ENCODE measurements at regions not wholly inside any gene's neighbourhood (a gene's known extent, or its start where the extent isn't known, plus 50 kb on each side); places are given as distances from the start of the nearest gene placed in this dataset.

DNA sequence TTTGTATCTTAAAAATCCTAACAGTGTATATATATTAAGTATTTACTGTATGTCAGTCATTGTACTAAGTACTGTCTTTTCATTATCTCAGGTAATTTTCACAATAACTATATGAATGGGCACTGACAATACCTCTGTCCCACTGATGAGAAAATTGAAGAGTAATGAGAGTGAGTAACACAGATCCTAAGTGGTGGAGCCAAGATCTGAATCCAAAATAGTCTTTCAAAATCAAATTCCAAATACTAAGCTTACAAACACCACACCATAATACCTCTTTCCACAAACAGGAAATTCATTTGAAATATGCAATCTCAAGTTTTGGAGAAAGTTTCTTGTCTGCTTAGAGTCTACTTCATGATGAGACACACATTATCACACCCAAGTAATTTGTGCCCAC, 105.9 kb upstream of the EDEM3 start:
- Histone ChIP-seq H3K9me3 (ENCODE audit: severe bottlenecking) (no peaks in the 10 kb centered on the region), H3K4me3 (ENCODE audit: low read depth, low read length) (no peak overlapping the region), H3K36me3 (no peaks in the 10 kb centered on the region), H3K27me3 (ENCODE audit: insufficient read depth, low read depth, severe bottlenecking) (no peaks in the 10 kb centered on the region), H3K27ac (no peak overlapping the region)
- TF ChIP-seq, protein P1, sequence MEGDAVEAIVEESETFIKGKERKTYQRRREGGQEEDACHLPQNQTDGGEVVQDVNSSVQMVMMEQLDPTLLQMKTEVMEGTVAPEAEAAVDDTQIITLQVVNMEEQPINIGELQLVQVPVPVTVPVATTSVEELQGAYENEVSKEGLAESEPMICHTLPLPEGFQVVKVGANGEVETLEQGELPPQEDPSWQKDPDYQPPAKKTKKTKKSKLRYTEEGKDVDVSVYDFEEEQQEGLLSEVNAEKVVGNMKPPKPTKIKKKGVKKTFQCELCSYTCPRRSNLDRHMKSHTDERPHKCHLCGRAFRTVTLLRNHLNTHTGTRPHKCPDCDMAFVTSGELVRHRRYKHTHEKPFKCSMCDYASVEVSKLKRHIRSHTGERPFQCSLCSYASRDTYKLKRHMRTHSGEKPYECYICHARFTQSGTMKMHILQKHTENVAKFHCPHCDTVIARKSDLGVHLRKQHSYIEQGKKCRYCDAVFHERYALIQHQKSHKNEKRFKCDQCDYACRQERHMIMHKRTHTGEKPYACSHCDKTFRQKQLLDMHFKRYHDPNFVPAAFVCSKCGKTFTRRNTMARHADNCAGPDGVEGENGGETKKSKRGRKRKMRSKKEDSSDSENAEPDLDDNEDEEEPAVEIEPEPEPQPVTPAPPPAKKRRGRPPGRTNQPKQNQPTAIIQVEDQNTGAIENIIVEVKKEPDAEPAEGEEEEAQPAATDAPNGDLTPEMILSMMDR (IDR thresholded peaks at IDR 0.05; ENCODE audit: low read depth, low read length), result no peak
- no peak for DNase-seq

DNA sequence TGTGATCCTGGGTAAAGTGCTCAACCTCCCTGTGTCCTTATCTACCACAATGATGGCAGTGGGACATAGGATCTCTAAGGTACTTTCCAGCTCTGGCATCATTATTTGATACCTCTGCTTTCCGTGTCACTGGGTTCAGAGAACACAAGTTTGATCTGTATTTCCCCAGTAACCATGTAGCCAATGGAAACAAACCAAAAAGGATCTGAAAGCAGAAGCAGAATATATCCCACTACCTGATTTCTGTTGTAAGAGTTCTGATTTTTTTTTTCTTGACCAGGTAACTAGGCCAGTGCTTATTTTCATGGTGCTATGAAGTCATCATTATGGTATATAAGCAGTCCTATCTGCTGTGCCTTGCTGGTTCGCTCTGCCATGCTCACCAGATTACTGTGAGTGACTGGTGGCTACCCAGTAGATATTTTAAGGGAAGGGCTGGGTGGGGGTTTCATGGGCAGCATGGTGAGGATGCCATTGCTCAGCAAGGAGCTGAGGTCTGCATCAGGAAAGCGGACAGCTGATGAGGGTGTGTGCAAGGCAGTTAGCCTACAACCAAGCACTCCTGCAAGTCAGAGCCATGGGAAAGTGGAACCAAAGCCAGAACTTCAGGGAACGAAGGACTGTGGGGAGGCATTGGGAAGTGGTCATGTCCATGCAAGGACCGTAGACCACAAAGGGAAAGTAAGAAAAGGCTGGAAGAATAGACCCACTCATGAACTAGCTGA, 104.9 kb upstream of the EDEM3 start:
- Histone ChIP-seq H3K27ac (no peak overlapping the region), H3K4me3 (ENCODE audit: low read depth, low read length) (no peak overlapping the region), H3K27me3 (ENCODE audit: insufficient read depth, low read depth, severe bottlenecking) (no peaks in the 10 kb centered on the region), H3K36me3 (no peaks in the 10 kb centered on the region), H3K9me3 (ENCODE audit: severe bottlenecking) (no peaks in the 10 kb centered on the region)
- TF ChIP-seq, protein P1 (IDR thresholded peaks at IDR 0.05; ENCODE audit: low read depth, low read length), result no peak
- no peak for DNase-seq

DNA sequence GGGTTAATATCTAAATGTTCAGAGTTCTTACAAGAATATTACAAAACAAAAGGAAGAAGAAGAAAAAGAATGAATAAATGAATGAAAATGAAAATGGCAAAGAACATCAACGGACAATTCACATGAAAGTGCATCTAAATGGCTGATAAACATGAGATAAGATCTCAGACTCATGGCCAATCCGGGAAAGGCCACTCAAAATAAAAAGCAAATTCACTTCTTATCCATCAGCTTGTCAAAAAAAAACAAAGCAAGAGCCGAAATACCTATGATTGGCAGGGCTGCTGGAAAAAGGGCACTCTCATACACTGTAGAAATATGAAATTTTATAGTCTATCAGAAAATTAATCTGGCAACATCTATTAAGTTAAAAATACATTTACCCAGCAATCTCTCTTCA, 103.6 kb upstream of the EDEM3 start:
- H3K4me3 ChIP-seq (ENCODE audit: low read depth, low read length), result no peak overlapping the region
- DNase-seq, result no peak
- H3K27ac ChIP-seq, result no peak overlapping the region
- H3K27me3 ChIP-seq (ENCODE audit: insufficient read depth, low read depth, severe bottlenecking), result no peaks in the 10 kb centered on the region
- no peaks in the 10 kb centered on the region for H3K36me3 ChIP-seq
- H3K9me3 ChIP-seq (ENCODE audit: severe bottlenecking), result no peaks in the 10 kb centered on the region
- TF ChIP-seq, protein P1 (IDR thresholded peaks at IDR 0.05; ENCODE audit: low read depth, low read length), result no peak

DNA sequence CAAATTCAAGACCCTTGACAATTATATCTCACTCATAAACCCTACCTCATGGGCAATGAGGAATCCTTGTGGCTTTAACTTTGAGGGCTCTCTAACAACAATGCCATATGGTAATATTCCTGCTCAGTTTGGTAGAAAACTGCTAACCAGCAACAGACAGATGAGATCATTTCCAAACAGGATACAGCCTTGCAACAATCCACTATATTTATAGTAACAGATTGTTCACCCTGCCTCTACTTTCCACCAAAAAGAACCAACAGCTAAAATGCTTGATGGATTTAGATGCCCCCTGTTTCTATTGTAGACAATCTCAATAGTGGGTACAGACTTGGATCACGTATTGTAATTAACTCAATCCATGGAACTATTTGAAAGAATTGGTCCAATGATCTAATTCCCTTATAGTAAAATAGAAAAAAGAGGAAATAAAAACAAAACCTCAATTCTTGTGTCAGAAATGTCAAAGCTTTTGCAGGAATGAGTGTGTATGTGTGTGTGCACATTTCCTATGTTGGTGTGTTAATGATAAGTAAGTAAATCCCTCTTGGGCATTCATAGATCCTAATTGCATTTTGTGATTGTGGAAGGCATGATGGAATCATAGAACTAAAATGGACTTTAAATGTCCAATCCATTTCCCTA, 100.0 kb upstream of the EDEM3 start:
- Histone ChIP-seq H3K27me3 (ENCODE audit: insufficient read depth, low read depth, severe bottlenecking) (no peaks in the 10 kb centered on the region), H3K9me3 (ENCODE audit: severe bottlenecking) (no peaks in the 10 kb centered on the region), H3K36me3 (no peaks in the 10 kb centered on the region), H3K4me3 (ENCODE audit: low read depth, low read length) (no peak overlapping the region), H3K27ac (no peak overlapping the region)
- no peak for DNase-seq
- TF ChIP-seq, protein P1 (IDR thresholded peaks at IDR 0.05; ENCODE audit: low read depth, low read length), result no peak

DNA sequence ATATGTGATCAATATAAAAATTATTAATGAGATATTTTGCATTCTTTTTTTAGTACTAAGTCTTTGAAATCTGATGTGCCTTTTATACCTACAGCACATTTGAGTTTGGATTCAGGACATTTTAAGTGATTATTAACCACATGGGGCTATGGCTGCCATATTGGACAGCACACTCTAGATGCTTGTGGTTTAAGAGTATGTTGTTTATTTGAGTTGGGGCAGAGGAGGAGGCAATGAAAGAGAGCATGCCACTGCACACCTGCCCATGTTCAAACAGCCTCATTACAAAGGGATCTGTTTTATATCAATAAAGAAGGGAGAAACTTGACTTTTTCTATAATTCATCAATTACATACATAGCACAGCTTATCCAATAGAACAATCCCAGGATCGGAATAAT, 99.4 kb upstream of the EDEM3 start:
- H3K27me3 ChIP-seq (ENCODE audit: insufficient read depth, low read depth, severe bottlenecking), result no peaks in the 10 kb centered on the region
- no peaks in the 10 kb centered on the region for H3K36me3 ChIP-seq
- no peaks in the 10 kb centered on the region for H3K9me3 ChIP-seq (ENCODE audit: severe bottlenecking)
- no peak overlapping the region for H3K4me3 ChIP-seq (ENCODE audit: low read depth, low read length)
- TF ChIP-seq, protein P1 (IDR thresholded peaks at IDR 0.05; ENCODE audit: low read depth, low read length), result no peak
- no peak overlapping the region for H3K27ac ChIP-seq
- no peak for DNase-seq

Data from WERI-Rb-1 (cell line).